ENCODE measurements at regions not wholly inside any gene's neighbourhood (a gene's known extent, or its start where the extent isn't known, plus 50 kb on each side); places are given as distances from the start of the nearest gene placed in this dataset.

DNA sequence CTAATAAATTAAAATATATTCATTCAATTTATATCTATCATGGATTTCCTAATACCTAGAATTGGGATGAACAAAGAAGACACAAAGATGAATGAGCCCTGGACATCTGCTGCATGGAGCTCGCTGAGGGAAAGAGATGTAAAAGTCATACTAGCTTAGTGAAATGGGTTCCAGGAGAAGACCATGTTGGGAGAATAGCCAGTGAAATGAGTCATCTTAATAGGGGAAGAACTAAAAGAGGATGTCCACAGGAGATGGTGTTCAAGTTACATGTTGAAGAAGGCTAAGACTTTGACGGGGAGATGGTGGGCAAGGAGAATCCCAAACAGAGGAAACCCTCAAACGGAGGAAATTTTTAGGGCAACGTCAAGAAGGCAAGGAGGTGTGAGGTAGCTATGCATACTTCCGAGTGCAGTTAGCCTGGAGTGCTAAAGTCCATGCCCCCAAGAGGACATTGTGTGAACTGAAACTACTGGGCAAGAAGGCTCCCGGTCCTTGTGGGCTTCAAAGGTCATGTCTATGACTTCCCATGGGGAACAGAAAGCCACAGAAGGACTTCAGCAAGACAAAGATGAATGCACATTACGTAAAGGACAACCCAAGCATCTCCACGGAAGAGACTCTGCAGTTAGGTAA is 220.5 kb upstream of the CDH11 start:
- FAIRE-seq (no peak), DNase-seq (ENCODE audit: insufficient read length, low spot score) (no peak)
- TF ChIP-seq CTCF (IDR thresholded peaks at IDR 0.05; ENCODE audit: insufficient read depth, missing control alignments), result no peak

GRCh38 chr16:65339062-65339461 is 217.2 kb upstream of the CDH11 start:
- FAIRE-seq (no peak), DNase-seq (ENCODE audit: insufficient read length, low spot score) (no peak)
- TF ChIP-seq CTCF (IDR thresholded peaks at IDR 0.05; ENCODE audit: insufficient read depth, missing control alignments), result no peak

GRCh38 chr16:65336160-65336559 is 214.3 kb upstream of the CDH11 start:
- no peak for DNase-seq (ENCODE audit: insufficient read length, low spot score)
- FAIRE-seq, result no peak
- no peak for TF ChIP-seq CTCF (IDR thresholded peaks at IDR 0.05; ENCODE audit: insufficient read depth, missing control alignments)

DNA sequence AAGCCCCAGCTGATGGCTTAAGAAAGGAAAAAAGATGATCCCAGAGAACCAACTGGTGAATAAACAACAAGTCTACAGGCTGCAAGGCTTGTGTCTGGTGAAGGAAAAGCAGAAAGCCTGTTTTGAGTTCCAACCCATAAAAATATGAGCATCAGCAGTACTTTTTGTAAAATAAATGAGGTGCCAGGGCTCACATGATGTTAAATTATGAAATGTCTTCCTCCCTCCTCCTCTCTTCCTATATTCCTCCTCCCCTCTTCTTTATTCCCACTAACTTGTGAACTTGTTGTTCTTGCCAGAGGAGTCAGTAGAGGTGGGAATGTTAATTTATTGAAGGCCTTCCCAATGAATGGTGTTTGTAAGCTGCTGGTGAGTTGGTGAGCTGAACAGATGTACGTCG is 212.2 kb upstream of the CDH11 start:
- TF ChIP-seq CTCF (IDR thresholded peaks at IDR 0.05; ENCODE audit: insufficient read depth, missing control alignments), result no peak
- no peak for FAIRE-seq
- no peak for DNase-seq (ENCODE audit: insufficient read length, low spot score)

DNA sequence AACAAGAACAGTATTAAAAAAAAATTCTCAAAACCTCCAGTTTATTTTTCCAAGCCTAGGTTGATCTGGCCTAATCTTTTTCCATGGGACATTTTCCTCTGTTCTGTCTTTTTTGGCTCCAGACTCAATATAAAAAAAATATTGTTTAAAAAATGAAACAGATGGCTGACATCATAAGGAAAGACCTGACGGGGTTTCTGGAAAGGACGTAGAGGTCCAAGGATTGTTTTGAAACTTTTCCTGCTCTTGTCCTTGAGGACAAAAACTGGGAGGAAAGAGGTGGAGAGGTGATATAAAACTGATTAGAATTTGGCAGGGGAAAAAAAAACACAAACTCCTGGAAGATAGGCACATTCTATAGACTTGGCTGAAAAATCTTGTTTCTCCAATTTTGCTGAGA is 211.4 kb upstream of the CDH11 start:
- FAIRE-seq (no peak), DNase-seq (ENCODE audit: insufficient read length, low spot score) (no peak)
- TF ChIP-seq CTCF (IDR thresholded peaks at IDR 0.05; ENCODE audit: insufficient read depth, missing control alignments), result no peak

- FAIRE-seq (no peak), DNase-seq (ENCODE audit: insufficient read length, low spot score) (no peak)
- TF ChIP-seq CTCF (IDR thresholded peaks at IDR 0.05; ENCODE audit: insufficient read depth, missing control alignments), result no peak
These were observed 205.5 kb upstream of the CDH11 start for GRCh38 chr16:65327346-65327745.

DNA sequence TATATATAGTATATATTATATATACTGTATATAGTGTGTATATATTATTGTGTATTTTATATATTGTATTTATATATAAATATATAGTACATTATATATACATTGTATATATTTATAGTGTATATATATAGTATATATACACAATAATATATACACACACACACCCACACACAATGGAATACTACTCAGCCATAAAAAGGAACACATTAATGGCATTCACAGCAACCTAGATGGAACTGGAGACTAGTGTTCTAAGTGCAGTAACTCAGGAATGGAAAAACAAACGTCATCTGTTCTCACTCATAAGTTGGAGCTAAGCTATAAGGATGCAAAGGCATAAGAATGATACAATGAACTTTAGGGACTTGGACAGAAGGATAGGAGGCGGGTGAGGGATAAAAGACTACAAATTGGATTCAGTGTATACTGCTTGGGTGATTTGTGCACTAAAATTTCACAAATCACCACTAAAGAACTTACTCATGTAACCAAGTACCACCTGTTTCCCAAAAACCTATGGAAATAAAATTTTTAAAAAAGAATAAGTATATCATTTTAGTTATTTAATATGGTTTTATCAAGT is 201.9 kb upstream of the CDH11 start:
- DNase-seq (ENCODE audit: insufficient read length, low spot score) (no peak), FAIRE-seq (no peak)
- no peak for TF ChIP-seq CTCF (IDR thresholded peaks at IDR 0.05; ENCODE audit: insufficient read depth, missing control alignments)

Data from D721Med (cell line).